ENCODE measurements at regions not wholly inside any gene's neighbourhood (a gene's known extent, or its start where the extent isn't known, plus 50 kb on each side); places are given as distances from the start of the nearest gene placed in this dataset.
A peak's percentile ranks its signal among the peaks of the same experiment; 100 is the strongest.

GRCh38 chr16:59236804-59237458 is 502.8 kb upstream of the GOT2 start:
- DNase-seq: no peak

GRCh38 chr16:59224401-59224800 is 490.3 kb upstream of the GOT2 start:
- DNase-seq: no peak

- DNase-seq: no peak
Measured at GRCh38 chr16:59220011-59220410, 485.9 kb upstream of the GOT2 start.

GRCh38 chr16:59216291-59216690 is 482.2 kb upstream of the GOT2 start:
- no peak for DNase-seq

- no peak for DNase-seq
Measured at GRCh38 chr16:59214455-59214854, 480.3 kb upstream of the GOT2 start.

- no peak for DNase-seq
Measured at GRCh38 chr16:59213952-59214351, 479.8 kb upstream of the GOT2 start.

- DNase-seq: no peak
Measured at GRCh38 chr16:59212492-59213024, 478.4 kb upstream of the GOT2 start.

- peak; percentile 6 for DNase-seq
Measured at GRCh38 chr16:59210955-59211541, 476.9 kb upstream of the GOT2 start.

GRCh38 chr16:59205403-59205802 is 471.3 kb upstream of the GOT2 start:
- no peak for DNase-seq

- no peak for DNase-seq
Measured at GRCh38 chr16:59204589-59204988, 470.5 kb upstream of the GOT2 start.

- DNase-seq: no peak
Measured at GRCh38 chr16:59202233-59202862, 468.2 kb upstream of the GOT2 start.

GRCh38 chr16:59201821-59202220 is 467.7 kb upstream of the GOT2 start:
- no peak for DNase-seq

- DNase-seq: no peak
Measured at GRCh38 chr16:59201160-59201559, 467.0 kb upstream of the GOT2 start.

GRCh38 chr16:59198487-59198886 is 464.4 kb upstream of the GOT2 start:
- DNase-seq: no peak

- DNase-seq: no peak
Measured at GRCh38 chr16:59195242-59195641, 461.1 kb upstream of the GOT2 start.

- no peak for DNase-seq
Measured at GRCh38 chr16:59193637-59194036, 459.5 kb upstream of the GOT2 start.

GRCh38 chr16:59192551-59193199 is 458.6 kb upstream of the GOT2 start:
- no peak for DNase-seq

GRCh38 chr16:59190731-59191130 is 456.6 kb upstream of the GOT2 start:
- no peak for DNase-seq

- no peak for DNase-seq
Measured at GRCh38 chr16:59188029-59188428, 453.9 kb upstream of the GOT2 start.

GRCh38 chr16:59181821-59182420 is 447.8 kb upstream of the GOT2 start:
- no peak for DNase-seq

GRCh38 chr16:59180083-59180476 is 446.0 kb upstream of the GOT2 start:
- DNase-seq: no peak

- DNase-seq: no peak
Measured at GRCh38 chr16:59179446-59180082, 445.4 kb upstream of the GOT2 start.
